A204.1 (cell line): ENCODE measurements at regions not wholly inside any gene's neighbourhood (a gene's known extent, or its start where the extent isn't known, plus 50 kb on each side); places are given as distances from the start of the nearest gene placed in this dataset.

ENCODE experiments used
- FAIRE-seq: peaks from 2 replicates; lab custom pipeline; 2012; peaks lifted over from hg19 to GRCh38; lab: Jason Lieb, UNC

- no peak for FAIRE-seq
Measured at GRCh38 chrX:149274516-149275105, 230.5 kb downstream of the IDS start.

- FAIRE-seq = no peak
Measured at GRCh38 chrX:149272690-149273463, 232.2 kb downstream of the IDS start.

- no peak for FAIRE-seq
Measured at GRCh38 chrX:149267878-149268813, 237.0 kb downstream of the IDS start.

DNA sequence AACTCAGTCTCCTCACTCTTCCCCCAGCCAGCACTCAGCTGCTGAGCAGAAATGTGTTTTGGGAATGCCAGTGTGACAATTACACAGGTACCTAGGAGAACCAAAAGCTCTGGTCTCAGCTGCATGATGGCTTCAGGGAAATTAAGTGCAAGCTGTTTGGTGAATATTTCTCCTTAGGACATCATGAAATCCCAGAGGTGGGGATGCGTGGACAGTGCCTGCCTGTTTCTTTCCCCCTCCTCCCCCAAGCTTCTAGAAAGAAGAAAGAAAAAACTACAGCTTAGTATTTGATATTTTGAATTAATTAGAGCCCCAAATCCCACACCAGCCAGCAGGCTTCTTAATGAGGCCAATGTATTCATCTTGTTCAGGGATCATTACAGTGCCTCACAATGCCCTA is 243.0 kb downstream of the IDS start:
- FAIRE-seq = no peak

- no peak for FAIRE-seq
Measured at GRCh38 chrX:149259241-149259640, 245.9 kb downstream of the IDS start.

DNA sequence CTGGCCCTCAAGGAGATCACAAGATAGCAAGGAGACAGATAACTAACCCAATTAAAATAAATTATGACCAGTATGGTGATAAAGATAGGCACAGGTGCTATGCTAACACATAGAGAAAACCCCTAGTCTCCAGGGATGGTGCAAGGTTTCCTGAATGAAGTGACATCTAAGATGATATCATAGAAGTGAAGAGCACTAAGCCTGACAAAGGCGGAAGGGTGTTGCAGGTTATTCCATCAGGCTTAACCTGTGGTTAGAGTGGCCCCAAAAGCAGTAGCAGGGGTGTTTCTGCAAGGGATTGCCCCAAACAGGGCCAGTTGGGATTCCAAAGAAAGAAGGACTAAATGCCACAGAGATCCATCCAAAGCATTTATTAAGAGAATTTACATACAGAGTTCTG is 249.2 kb downstream of the IDS start:
- no peak for FAIRE-seq

- FAIRE-seq = no peak
Measured at GRCh38 chrX:149248073-149248625, 257.0 kb downstream of the IDS start.

DNA sequence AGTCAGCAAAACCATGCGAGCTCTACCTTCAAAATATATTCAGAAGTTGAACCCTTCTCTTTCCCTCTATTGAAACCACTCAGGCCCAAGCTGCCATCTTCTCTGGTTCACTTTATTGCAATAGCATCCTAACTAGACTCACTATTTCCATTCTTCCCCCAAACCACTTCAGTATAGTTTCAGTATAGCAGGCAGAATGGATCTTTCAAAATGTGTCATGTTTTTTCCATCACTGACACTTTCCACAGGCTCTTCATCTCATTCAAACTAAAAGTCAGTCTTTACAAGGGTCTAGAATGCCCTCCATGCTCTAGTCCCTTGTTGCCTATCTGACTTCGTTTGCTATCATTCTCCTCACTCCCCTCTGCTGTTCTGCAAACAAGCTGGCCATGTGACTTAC is 274.4 kb downstream of the IDS start:
- no peak for FAIRE-seq

DNA sequence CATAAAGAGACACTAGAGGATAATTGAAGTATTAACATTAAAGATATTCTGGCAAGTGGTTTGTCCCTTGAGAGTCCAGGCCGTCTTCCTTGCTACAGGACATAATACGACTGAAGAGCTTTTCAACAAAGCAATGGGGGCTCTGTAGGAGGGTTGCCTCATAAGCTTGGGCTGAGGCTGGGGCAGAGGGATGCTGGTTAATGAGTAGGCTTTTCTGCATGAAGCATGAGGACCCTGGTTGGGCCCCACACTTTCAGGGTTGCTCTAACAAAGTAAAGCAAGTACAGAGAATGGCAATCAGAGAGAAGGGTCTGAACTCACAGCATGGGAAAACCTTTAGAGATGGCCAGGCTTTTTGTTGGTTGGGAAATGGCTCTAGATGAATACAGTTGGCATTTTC is 281.3 kb downstream of the IDS start:
- FAIRE-seq = no peak

- no peak for FAIRE-seq
Measured at GRCh38 chrX:149222040-149222439, 283.1 kb downstream of the IDS start.

GRCh38 chrX:149221230-149221629 is 283.9 kb downstream of the IDS start:
- no peak for FAIRE-seq

DNA sequence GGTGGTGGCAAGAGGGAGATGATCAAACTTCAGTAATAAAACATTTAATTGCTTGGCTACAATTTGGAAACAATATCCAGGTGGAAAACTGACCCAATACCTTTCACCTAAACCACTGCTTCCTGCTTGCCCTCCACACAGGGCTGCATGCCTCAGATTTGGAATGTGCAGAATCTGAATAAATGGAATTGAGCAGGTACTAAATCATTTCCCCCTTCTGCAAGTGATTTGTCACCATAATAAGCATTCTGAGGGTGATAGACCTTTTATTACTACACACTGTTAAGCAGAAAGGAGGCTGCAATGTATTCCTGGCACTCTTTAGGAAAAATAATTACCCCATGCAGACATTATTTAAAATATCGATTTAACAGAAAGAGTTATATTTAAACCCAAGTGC is 291.8 kb downstream of the IDS start:
- FAIRE-seq = no peak

GRCh38 chrX:149208307-149208706 is 296.8 kb downstream of the IDS start:
- no peak for FAIRE-seq

DNA sequence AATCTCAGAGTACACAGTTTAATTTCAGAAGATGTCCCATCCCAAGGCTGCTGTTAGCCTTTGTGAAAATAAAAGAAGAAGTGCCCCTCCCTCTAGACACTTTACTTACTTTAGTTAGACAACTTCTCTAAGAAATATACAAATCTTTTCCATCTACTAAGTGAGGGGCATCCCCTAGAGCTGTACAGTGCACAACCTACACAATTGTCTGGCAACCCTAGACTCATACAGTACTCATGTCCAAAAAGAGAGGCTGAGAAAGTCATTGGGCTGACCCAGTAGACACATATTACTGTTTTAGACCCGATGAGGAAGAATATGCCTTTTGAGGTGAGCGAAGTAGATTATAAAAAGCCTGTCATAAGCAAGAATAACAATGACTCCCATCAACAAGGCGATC is 297.6 kb downstream of the IDS start:
- FAIRE-seq = no peak

- no peak for FAIRE-seq
Measured at GRCh38 chrX:149205937-149206336, 299.2 kb downstream of the IDS start.

DNA sequence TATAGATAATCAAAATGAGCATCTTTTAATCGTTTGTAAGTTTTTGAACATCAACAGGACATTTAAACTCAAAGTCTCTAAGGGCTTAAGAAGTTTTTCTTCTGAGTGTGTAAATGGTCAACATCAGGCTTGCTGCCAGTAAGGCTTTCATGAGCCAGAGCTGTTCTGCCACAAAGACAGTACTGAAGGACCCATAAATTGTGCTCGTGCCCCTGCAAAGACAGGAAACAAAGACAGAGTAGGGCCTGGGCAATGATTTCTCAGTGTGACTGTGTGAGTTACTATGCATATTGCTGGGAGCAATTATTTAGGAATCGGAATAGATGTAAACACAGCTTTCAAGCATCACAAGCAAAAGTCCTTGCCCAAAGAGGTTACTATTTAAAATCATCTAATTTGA is 300.0 kb downstream of the IDS start:
- FAIRE-seq = no peak

GRCh38 chrX:149199734-149200133 is 305.4 kb downstream of the IDS start:
- no peak for FAIRE-seq

- FAIRE-seq = no peak
Measured at GRCh38 chrX:149198980-149199732, 305.9 kb downstream of the IDS start.

- FAIRE-seq = no peak
Measured at GRCh38 chrX:149185087-149185486, 320.0 kb downstream of the IDS start.

DNA sequence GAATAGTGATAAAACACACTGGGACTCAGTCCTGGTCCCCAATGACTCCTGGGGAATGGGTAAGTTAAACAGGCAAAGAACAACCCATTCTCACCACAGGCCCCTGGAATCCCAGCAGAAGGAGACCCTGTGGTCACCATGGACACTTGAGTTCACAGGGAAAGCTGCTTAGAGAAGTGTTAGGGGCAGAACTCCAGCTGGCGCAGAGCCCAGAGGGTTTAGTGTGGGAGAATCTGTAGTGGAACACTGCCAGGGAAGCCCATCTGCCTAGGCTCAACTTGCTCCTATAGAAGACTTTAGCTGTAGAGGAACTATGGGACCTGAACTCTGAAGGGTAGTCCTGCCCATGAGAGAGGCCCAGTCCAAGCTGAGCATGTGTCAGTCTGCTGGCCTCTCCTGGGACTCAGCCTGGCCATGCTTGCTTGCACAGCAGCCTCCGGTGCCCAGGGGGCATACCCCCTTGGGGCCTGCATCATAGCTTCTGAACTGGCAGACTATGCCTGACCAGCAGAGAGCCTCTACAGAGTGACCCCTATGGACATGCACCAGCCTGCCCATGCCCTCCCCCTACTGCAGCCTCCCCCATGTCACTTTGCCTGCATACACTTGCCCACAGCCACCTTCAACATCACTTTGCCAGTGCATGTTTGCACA is 343.5 kb downstream of the IDS start:
- FAIRE-seq = no peak

GRCh38 chrX:149157976-149158375 is 347.1 kb downstream of the IDS start:
- FAIRE-seq = no peak

DNA sequence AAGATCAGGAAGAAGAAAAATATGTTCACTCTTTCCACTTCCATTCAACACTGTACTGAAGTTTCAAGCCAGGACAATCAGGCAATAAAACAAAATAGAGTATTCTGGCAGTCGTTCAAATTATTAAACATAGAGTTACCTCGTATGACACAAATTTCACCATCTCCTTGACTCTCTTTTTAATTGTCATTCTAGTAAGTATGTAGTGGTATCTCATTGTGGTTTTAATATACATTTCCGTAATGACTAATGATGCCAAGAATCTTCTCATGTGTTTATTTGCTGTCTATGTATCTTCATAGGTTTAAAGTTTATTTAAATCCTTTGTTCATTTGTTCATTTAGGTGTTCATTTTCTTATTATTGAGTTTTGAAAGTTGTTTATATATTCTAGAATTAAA is 352.2 kb downstream of the IDS start:
- FAIRE-seq = no peak
